ENCODE measurements at regions not wholly inside any gene's neighbourhood (a gene's known extent, or its start where the extent isn't known, plus 50 kb on each side); places are given as distances from the start of the nearest gene placed in this dataset.

DNA sequence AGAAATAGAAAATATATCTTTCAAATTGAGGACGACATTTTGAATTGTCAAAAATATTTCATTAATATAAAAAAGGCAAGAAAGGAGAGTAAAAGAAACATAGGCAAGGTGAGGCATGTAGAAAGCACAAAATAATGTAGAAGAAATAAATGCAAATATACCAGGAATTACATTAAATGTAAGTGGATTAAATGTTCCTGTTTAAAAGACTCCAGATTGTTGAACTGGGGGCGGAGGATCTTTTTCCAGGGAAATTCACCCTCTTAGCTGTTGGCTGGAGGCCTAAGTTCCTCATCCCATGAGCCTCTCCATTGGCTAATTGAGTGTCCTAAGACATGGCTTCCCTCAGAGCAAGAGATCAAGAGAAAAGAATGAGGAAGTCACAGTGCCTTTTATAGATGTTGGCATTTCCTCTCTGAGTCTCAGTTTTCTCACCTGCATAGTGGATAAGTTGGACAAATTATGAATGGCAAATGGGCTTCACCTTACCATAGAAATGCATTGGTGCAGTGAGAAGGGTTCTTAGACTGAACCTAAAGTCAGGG lies 147.4 kb upstream of the SMAD3 start:
- ATAC-seq (ENCODE audit: low FRiP score), result no peak
- no peak for DNase-seq (ENCODE audit: low spot score)
- TF ChIP-seq, protein P1, sequence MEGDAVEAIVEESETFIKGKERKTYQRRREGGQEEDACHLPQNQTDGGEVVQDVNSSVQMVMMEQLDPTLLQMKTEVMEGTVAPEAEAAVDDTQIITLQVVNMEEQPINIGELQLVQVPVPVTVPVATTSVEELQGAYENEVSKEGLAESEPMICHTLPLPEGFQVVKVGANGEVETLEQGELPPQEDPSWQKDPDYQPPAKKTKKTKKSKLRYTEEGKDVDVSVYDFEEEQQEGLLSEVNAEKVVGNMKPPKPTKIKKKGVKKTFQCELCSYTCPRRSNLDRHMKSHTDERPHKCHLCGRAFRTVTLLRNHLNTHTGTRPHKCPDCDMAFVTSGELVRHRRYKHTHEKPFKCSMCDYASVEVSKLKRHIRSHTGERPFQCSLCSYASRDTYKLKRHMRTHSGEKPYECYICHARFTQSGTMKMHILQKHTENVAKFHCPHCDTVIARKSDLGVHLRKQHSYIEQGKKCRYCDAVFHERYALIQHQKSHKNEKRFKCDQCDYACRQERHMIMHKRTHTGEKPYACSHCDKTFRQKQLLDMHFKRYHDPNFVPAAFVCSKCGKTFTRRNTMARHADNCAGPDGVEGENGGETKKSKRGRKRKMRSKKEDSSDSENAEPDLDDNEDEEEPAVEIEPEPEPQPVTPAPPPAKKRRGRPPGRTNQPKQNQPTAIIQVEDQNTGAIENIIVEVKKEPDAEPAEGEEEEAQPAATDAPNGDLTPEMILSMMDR (IDR thresholded peaks at IDR 0.05), result no peak

DNA sequence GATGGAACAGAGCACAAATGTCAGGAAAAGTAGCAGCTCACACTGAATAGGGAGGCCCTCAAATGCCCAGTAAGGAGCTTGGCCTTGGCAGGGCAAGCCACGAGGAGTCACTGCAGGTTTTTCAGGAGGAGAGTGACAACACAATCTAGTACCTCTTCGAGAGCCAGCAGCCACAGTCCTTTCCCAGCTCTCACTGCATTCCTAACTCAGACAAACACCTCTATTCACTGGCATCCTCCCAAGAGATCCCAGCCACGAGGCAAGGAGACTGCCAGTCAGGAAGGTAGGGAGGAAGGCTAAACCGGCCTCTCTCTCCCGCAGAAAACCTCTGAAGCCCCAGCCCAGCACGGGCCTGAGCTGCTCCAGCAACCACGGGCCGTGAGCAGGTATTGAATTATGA lies 146.0 kb upstream of the SMAD3 start:
- no peak for ATAC-seq (ENCODE audit: low FRiP score)
- TF ChIP-seq, protein P1 (IDR thresholded peaks at IDR 0.05), result no peak
- no peak for DNase-seq (ENCODE audit: low spot score)

DNA sequence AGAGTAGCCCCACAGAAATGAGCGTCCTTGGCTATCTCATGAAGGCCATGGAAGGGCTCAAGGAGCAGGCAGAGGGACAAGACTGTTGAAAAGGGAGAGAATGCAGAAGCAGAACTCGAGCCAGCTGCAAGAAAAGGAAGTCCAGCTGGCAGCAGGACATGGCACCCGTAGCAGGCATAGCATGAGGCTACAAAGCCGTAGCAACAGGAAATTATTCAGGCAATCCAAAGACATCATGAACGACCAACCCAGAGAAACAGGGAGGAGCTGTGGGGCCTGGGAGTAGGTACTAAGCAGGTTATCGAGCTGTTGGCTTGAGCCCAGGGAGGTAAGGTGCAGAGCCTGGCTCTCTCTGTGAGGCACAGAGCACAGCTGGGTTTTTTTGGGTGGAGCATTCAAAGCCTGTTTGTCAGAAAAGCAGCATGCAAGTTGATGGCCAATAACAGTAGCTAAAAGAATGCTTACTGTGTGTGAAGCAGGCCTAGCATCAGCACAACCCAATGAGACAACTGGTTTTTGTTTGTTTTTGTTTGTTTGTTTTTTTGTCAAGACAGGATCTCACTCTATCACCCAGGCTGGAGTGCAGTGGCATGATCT lies 144.0 kb upstream of the SMAD3 start:
- no peak for ATAC-seq (ENCODE audit: low FRiP score)
- TF ChIP-seq, protein P1 (IDR thresholded peaks at IDR 0.05), result no peak
- DNase-seq (ENCODE audit: low spot score), result no peak

DNA sequence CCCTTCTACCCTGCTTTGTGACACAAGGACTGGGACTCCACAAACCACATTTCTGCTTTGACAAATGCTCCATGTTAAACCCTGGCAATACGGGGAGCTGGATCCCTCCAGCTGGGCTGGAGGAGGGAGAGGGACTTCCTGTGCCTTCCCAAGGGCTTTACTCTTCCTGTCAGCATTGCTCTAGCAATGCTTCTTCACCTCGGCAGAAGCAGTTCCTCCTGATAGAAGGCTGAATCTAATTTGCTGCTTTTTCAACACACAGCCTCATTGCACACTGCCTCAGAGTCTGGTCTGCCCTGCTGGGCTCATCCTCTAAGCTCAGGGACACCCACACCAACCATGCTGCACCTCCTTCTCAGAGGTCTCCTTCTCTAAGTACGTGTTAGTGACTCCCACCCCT lies 142.8 kb upstream of the SMAD3 start:
- DNase-seq (ENCODE audit: low spot score) (no peak), ATAC-seq (ENCODE audit: low FRiP score) (no peak)
- TF ChIP-seq, protein P1 (IDR thresholded peaks at IDR 0.05), result no peak

DNA sequence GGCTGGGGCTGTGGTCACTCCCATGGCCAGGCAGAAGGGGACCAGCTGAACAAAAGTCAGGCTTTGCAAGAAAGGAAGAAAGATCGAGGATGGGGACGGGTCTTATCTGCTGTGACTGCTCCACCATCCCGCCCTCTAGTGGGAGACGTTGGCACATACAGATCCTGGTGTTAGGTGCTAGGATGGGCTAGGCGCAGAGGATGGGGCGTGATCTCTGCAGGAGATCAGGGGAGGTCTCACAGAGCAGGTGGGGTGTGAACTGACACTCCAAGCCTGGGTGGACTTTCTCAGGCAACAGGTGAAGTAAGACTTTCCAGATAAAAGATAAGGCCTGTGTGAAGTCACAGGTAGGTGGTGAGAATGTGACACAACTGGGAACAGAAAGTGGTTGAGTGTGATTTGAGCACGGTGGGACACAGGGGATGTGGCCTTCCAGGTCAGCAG lies 141.9 kb upstream of the SMAD3 start:
- ATAC-seq (ENCODE audit: low FRiP score), result no peak
- TF ChIP-seq, protein P1 (IDR thresholded peaks at IDR 0.05), result no peak
- no peak for DNase-seq (ENCODE audit: low spot score)

DNA sequence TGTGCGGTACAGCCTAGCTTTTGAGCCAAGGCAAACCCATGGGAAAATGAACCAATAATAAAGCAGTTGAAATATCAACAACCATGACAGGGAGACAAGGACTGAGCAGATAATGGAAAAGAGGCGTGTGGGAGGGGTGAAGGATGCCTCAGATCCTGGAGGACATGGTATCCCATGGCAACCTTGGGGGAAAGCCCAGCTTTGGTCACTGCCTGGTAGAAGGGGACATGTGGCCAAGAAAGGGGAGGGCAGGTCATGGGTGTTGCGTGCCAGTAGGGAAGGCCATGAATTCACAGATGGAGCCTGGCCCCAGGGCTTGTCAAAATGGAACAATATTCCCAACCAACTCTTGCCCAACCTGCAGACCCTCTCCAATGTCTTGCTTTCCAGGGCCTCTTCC lies 140.5 kb upstream of the SMAD3 start:
- ATAC-seq (ENCODE audit: low FRiP score), result no peak
- DNase-seq (ENCODE audit: low spot score), result no peak
- TF ChIP-seq, protein P1 (IDR thresholded peaks at IDR 0.05), result no peak

DNA sequence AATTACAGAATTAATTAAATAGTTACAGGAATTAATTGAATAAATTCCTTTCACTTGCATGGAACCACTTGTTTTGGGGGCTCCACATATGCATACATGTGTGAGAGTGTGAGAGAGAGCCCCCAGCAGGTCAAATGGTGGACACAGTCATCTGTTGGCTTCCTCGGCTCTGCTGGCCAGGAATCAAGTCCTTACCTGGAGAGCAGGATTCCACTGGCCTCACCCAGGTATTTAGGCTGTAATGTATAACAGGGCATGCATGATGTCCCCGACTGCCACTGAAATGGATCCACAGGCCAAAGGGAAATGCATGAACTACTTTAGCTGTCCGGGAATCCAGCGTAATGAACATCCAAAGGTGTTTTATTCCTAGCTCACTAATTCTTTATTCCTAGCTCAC lies 139.7 kb upstream of the SMAD3 start:
- no peak for DNase-seq (ENCODE audit: low spot score)
- TF ChIP-seq, protein P1 (IDR thresholded peaks at IDR 0.05), result no peak
- no peak for ATAC-seq (ENCODE audit: low FRiP score)

All from omental fat pad (tissue), 3 donors.